KMS-11 (cell line): ENCODE measurements at regions not wholly inside any gene's neighbourhood (a gene's known extent, or its start where the extent isn't known, plus 50 kb on each side); places are given as distances from the start of the nearest gene placed in this dataset.

Experiments used
- H2AFZ ChIP-seq: fragments of 200-600 bp; sonication (generic); 2 replicates; pipeline ENCODE4 v1.6.1; 2016; ENCODE audit warnings: antibody characterized with exemption, mixed run types, low read depth
- H3K27ac ChIP-seq: fragments of 200-600 bp; sonication (generic); 2 replicates; pipeline ENCODE4 v1.6.1; 2016; ENCODE audit warnings: mild to moderate bottlenecking, mixed run types
- H3K27me3 ChIP-seq: fragments of 200-600 bp; sonication (generic); 2 replicates; pipeline ENCODE4 v1.6.1; 2017; ENCODE audit warnings: mild to moderate bottlenecking, low read depth, mixed run types, moderate library complexity; ENCODE audit not compliant: insufficient read depth
- H3K36me3 ChIP-seq: fragments of 200-600 bp; sonication (generic); 2 replicates; pipeline ENCODE4 v1.6.1; 2017; ENCODE audit warnings: mild to moderate bottlenecking, mixed run types; ENCODE audit not compliant: insufficient read depth
- H3K4me1 ChIP-seq: fragments of 200-600 bp; sonication (generic); 2 replicates; pipeline ENCODE4 v1.6.1; 2016; ENCODE audit warnings: mild to moderate bottlenecking, low read depth, mixed run types; ENCODE audit not compliant: poor library complexity, severe bottlenecking
- H3K4me2 ChIP-seq: fragments of 200-600 bp; sonication (generic); 2 replicates; pipeline ENCODE4 v1.7.0; 2016; ENCODE audit warnings: mild to moderate bottlenecking, mixed run types
- H3K4me3 ChIP-seq: fragments of 200-600 bp; sonication (generic); IDR thresholded peaks from 2 replicates; pipeline ENCODE4 v1.6.1; 2017; ENCODE audit warnings: low read depth, low read length, mixed read lengths; ENCODE audit not compliant: insufficient read depth
- H3K79me2 ChIP-seq: fragments of 200-600 bp; sonication (generic); 2 replicates; pipeline ENCODE4 v1.6.1; 2016; ENCODE audit warnings: low read depth, mixed run types; ENCODE audit not compliant: insufficient read depth
- H3K9ac ChIP-seq: fragments of 200-600 bp; sonication (generic); 2 replicates; pipeline ENCODE4 v1.6.1; 2016; ENCODE audit warnings: mild to moderate bottlenecking, mixed run types
- H4K20me1 ChIP-seq: fragments of 200-600 bp; sonication (generic); 2 replicates; pipeline ENCODE4 v1.6.1; 2016; ENCODE audit warnings: mild to moderate bottlenecking, mixed run types; ENCODE audit not compliant: insufficient read depth
- CTCF ChIP-seq: fragments of 200-600 bp; sonication (generic); conservative IDR thresholded peaks from 2 replicates; pipeline ENCODE4 v1.6.1; 2017; ENCODE audit warnings: low read depth, mild to moderate bottlenecking, antibody characterized with exemption, low read length, moderate library complexity, mixed read lengths

GRCh38 chr11:71304045-71304444 is 51.7 kb upstream of the SHANK2 start:
- no peak overlapping the region for H3K9ac ChIP-seq
- H3K4me1 ChIP-seq, result no peaks in the 10 kb centered on the region
- H3K79me2 ChIP-seq, result no peaks in the 10 kb centered on the region
- no peaks in the 10 kb centered on the region for H3K36me3 ChIP-seq
- H3K27me3 ChIP-seq, result peaks cover 6% of the 10 kb centered on the region; the same call in 1 of the 2 replicates
- H3K4me3 ChIP-seq, result no peak overlapping the region
- no peak overlapping the region for H2AFZ ChIP-seq
- H3K4me2 ChIP-seq, result no peak overlapping the region
- H3K27ac ChIP-seq, result no peak overlapping the region
- no peak for TF ChIP-seq CTCF
- H4K20me1 ChIP-seq, result no peaks in the 10 kb centered on the region

GRCh38 chr11:71302911-71303310 is 50.5 kb upstream of the SHANK2 start:
- Histone ChIP-seq H4K20me1 (no peaks in the 10 kb centered on the region), H3K4me2 (no peak overlapping the region), H3K27ac (no peak overlapping the region), H3K9ac (no peak overlapping the region), H3K4me1 (no peaks in the 10 kb centered on the region), H3K79me2 (no peaks in the 10 kb centered on the region), H2AFZ (no peak overlapping the region), H3K36me3 (no peaks in the 10 kb centered on the region), H3K27me3 (peaks cover 6% of the 10 kb centered on the region; the same call in 1 of the 2 replicates), H3K4me3 (no peak overlapping the region)
- no peak for TF ChIP-seq CTCF

GRCh38 chr11:71302534-71302909 is 50.1 kb upstream of the SHANK2 start:
- no peak for TF ChIP-seq CTCF
- Histone ChIP-seq H3K4me3 (no peak overlapping the region), H3K4me2 (no peak overlapping the region), H3K79me2 (no peaks in the 10 kb centered on the region), H3K27ac (no peak overlapping the region), H3K36me3 (no peaks in the 10 kb centered on the region), H2AFZ (no peak overlapping the region), H4K20me1 (no peaks in the 10 kb centered on the region), H3K4me1 (no peaks in the 10 kb centered on the region), H3K27me3 (peaks cover 6% of the 10 kb centered on the region; the same call in 1 of the 2 replicates), H3K9ac (no peak overlapping the region)
